Jurkat, Clone E6-1 (cell line): ENCODE measurements at regions not wholly inside any gene's neighbourhood (a gene's known extent, or its start where the extent isn't known, plus 50 kb on each side); places are given as distances from the start of the nearest gene placed in this dataset.
A peak's percentile ranks its signal among the peaks of the same experiment; 100 is the strongest.
"Not testable (repeated sequence)": the region's sequence is repeated elsewhere in the genome, so short reads cannot be mapped to it uniquely, and the experiment has no call there.

Experiments
- DNase-seq: peaks from one replicate; pipeline ENCODE4 v3.0.0-alpha.2; 2011; ENCODE audit warnings: low read depth, low spot score
- H3K4me3 ChIP-seq: 2 replicates; pipeline ENCODE4 v1.5.1; 2011; ENCODE audit warnings: mild to moderate bottlenecking, low read length, control low read depth, moderate library complexity

DNA sequence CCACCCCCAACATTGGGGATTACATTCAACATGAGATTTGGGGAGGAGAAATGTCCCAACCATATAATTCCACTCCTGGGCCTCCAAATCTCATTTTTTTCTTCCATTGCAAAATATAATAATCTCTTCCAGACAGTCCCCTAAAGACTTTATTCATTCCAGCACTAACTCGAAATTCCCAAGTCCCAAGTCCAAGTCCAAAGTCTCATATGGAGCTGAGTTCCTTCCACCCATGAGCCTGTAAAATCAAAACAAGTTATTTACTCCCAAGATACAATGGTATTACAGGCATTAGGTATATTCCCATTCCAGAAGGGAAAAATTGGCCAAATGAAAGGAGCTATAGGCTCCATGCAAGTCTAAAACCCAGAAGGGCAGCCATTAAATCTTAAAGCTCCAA is 56.7 kb downstream of the P2RY1 start:
- no peak overlapping the region for H3K4me3 ChIP-seq
- DNase-seq, result no peak

DNA sequence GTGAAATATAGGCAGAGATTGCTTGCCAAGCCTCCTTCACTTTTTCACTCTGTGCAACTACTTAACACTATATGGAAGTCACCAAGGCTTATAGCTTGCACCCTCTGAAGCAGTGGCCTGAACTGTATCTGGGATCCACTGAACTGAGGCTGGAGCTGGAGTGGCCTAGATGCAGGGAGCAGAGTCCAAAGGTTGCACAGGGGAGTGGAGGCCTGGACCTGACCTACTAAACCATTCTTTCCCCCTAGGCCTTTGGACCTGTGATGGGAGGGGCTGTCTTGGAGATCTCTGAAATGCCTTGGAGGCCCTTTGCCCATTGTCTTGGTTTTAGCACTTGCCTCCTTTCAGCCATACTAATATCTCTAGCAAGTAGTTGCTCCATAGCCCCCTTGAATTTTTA is 57.5 kb downstream of the P2RY1 start:
- H3K4me3 ChIP-seq, result no peak overlapping the region
- no peak for DNase-seq

DNA sequence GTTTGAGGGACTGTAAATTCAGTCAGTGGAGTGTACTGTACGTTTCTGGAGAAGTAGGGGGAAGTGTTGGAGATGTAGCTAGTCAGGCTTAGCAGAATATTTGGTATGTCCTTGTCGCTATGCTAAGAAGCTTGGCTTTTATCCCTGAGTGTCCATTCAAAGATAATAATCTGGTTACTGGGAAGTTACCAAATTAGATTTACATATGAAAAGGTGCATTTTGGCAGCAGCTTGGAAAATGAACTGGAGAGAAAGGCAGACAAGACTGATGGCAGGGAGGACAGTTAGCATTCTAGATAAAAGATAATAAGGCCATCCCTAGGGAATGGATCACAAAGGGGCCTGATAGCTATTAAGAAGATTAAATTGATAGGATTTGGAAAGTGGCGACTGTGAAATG is 58.7 kb downstream of the P2RY1 start:
- no peak for DNase-seq
- no peak overlapping the region for H3K4me3 ChIP-seq

DNA sequence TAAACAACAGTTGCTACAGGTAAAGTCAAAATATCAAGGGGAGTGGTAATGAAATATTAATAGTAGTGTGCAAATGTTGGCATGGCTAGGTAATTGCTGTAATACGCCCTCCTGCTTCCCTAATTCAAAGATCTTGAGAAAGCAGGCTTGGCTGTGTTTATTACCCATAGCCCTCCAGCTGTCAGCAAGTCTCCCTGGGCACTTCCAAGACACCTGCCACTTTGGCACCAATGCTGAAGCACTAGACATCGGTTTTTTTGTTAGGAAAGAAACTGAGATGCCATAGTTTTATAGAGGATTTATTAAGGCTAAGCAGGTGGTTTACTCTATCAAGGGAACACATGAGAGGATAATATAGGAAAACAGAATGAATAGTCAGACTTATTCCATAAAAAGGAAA is 64.4 kb downstream of the P2RY1 start:
- no peak overlapping the region for H3K4me3 ChIP-seq
- no peak for DNase-seq

DNA sequence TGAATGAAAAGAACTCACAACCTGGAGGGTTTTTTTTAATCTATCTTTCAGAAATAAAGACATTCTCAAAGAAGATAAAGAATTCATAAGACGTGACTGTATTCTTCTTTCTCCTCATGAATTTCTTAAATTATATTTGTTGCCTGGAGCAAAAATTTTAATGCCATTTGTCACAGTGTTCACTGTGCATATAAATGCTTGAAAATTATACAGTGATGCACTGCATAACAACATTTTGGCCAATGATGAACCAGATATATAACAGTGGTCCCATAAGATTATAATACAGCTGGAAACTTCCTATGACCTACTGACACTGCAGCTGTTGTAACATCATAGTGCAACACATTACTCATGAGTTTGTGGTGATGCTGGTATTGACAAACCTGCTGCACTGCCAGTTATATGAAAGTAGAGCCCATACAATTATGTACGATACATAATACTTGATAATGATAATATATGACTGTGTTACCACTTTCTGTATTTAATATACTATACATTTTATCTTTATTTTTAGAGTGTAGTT is 67.3 kb downstream of the P2RY1 start:
- no peak for DNase-seq
- no peak overlapping the region for H3K4me3 ChIP-seq

DNA sequence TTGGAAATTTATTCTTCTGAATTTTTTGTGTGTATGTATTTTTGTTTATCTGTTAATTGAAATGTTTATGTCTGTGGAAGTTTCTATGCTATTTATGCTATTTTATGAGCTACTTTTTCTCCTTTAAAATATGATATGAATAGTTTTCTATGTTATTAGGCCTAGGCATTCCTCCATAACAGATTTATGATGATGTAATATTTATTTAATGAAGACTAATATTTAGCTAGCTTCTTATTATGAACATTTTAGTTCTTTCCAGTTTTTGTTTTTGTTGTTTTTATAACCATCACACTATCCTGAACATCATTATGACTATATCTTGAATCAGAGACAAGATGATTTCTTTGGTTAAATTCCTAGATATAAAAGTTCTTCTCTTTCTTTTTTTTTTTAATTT is 70.7 kb downstream of the P2RY1 start:
- DNase-seq, result no peak
- H3K4me3 ChIP-seq, result no peak overlapping the region

DNA sequence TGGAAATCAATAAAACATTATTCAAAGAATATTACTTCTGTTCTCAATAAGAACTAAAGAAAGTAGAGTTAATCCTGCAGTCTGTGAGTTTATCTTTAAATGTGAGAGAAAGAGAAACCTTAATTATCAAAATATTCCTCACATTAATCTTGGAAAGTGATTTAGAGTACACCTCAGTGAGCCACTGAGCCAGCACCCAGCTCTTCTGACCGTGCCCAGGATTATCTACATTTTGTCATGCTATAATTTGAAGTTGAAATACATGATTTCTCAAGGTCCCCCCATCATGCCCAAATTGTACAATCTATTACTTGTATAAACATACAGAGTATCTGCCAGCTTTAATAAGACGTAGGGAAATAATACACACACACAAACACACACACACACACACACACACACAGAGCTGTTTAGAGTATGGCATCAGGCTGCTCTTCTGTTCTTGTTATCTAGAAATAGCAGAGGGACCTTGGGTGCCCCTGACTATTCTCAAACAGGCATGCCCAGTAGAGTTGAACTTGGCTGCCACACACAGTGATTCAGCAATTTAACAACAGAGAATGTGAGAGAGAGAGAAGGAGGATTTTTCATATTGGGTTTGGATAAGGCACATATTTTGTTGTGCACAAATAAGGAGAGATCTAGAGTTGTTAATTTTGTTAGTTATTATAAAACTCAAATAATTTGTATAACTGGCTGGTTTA is 74.4 kb downstream of the P2RY1 start:
- DNase-seq, result no peak
- no peak overlapping the region for H3K4me3 ChIP-seq

DNA sequence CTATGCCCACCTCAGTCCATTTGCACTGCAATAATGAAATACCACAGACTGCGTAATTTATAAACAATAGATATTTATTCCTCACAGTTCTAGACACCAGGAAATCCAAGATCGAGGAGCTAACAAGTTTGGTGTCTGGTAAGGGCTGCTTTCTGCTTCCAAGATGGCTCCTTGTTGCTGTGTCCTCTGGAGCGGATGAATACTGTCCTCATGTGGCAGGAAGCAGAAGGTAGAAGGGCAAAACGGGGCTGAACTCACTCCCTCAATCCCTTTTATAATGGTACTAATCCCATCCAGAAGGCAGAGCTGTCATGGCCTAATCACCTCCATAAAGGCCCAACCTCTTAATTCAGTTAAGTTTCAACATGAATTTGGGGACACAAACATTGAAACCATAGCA is 75.3 kb downstream of the P2RY1 start:
- no peak for DNase-seq

DNA sequence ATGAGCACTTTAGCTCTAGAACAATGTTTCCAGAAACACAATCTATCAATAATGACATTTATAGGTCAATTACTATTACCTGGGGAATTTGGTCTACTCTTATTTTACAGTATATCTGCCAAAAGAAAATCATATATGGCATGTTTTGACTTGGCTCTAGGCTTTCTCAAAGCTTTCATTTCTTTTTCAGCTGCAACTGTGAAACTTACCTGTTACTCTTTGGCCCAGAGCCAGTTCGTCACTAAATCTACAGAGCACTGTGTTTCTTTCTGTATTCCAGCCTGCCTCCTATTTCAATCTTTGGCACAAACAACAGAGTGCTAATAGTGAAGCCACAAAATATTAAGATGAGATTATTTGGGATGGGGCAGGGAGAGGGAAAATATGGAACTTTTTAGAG is 76.0 kb downstream of the P2RY1 start:
- no peak for DNase-seq
- H3K4me3 ChIP-seq, result no peak overlapping the region

More for the DNA sequence above, 75.3 kb downstream of the P2RY1 start:
- H3K4me3 ChIP-seq, result no peak overlapping the region

DNA sequence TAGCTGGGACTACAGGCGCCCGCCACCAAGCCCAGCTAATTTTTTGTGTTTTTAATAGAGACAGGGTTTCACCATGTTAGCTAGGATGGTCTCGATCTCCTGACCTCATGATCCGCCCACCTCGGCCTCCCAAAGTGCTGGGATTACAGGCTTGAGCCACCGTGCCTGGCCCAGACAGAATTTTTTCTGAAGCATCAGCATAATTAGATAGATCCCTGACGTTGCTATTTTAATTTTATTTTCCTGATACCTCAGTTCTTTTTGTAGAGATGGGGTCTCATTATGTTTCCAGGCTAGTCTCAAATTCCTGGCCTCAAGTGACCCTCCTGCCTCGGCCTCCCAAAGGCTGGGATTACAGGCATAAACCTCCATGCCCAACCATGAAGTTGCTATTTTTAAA is 79.8 kb downstream of the P2RY1 start:
- not testable (repeated sequence) for DNase-seq, H3K4me3 ChIP-seq

DNA sequence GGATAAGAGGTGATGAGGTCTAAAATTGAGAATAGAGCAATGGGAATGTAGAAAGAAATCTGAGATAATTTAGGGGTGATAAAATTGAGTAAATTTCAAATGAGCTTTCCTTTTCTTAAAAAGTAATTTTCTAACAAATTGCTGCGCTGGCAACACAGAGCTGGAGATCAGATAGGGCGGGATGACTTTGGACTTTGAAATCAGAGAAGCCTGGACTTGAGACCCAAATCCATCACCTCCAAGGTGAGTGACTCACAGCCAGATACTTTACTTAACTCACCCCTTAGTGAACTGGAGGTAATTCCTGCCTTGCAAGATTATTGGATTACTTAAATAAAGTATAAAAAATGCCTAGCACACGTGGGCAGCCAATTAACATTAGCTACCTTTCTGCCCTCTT is 80.8 kb downstream of the P2RY1 start:
- DNase-seq, result no peak
- no peak overlapping the region for H3K4me3 ChIP-seq

DNA sequence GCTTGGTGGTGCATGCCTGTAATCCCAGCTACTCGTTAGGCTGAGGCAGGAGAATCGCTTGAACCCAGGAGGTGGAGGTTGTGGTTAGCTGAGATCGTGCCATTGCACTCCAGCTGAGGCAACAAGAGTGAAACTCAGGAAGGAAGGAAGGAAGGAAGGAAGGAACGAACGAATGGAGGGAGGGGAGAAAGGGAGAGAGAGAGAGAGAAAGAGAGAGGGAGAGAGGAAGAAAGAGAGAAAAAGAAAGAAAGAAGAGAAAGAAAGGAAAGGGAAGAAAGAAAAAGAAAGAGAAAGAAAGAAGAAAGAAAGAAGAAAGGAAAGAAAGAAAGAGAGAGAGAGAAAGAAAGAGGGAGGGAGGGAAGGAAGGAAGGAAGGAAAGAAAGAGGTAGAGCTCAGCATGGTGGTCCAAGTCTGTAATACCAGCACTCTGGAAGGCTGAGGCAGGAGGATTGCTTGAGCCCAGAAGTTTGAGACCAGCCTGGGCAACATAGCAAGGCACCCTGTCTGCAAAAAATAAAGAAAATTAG is 81.9 kb downstream of the P2RY1 start:
- no peak for DNase-seq

DNA sequence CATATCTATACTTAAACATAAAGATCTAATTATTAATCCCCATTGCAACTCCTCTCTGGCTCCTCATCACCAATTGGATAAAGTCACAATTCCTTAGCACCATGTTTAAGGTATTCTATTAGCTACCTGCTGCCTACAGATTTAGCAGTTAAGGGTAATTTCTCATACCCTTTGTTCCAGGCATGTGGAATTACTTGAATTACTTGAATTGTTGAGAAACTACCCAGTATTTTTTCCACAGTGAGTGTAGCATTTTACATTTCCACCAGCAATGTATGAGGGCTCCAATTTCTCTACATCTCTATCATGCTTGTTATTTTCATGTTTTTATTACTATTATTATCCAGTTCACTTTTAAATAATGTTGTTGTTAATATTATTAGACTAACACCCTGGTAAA is 86.4 kb downstream of the P2RY1 start:
- H3K4me3 ChIP-seq, result no peak overlapping the region
- DNase-seq, result no peak

More for the DNA sequence above, 81.9 kb downstream of the P2RY1 start:
- no peak overlapping the region for H3K4me3 ChIP-seq

DNA sequence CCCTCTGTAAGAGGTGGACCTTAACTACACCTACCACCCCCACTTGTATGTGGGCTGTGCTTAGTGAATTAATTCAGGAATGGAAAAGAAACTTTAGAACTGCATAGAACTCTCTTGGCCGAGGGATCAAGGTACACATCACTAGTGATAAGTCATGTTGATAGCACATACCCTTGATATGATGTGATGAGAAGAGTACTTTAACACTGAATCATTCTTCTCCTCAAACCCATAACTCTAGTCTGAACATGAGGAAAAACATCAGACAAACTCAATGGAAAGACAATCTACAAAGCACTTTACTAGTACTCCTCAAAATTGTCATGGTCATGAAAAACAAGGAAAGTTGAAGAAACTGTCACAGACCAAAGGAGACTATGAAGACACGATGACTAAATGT is 87.6 kb downstream of the P2RY1 start:
- H3K4me3 ChIP-seq, result no peak overlapping the region
- DNase-seq, result no peak

DNA sequence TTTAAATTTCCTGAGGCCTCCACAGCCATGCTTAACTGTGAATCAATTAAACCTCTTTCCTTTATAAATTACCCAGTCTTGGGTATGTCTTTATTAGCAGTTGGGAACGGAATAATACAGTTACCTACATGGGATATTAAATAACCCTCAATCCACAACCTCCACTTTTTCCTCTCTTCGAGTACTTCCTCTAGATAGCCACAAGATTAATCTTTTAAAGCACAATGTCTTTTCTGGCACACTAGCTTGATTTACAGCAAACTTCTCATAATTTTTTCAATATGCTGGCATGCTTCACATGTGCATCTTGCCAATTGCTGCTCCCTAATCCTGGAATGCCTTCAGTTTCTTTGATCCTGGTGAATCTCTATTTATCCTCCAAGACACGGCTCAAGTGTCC is 92.2 kb downstream of the P2RY1 start:
- H3K4me3 ChIP-seq, result no peak overlapping the region
- no peak for DNase-seq

DNA sequence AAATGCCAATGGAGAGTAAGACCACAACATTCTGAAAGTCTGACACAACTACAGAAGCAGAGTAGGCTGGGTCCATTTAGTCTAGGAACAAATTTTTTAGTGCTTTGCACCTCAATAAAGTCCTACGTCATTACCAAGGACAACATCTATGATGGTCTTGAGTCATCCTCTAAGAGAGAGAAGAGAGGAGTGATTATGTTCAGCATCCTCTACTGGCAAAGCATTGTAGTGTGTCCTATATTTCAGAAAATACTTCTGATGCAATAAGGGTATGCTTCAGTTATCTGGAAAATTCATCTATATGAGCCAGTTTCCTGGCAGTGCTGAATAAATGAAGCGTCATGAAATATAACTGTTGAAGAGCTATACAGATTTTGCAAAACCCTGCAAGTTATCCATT is 95.6 kb downstream of the P2RY1 start:
- DNase-seq, result no peak
- H3K4me3 ChIP-seq, result no peak overlapping the region

DNA sequence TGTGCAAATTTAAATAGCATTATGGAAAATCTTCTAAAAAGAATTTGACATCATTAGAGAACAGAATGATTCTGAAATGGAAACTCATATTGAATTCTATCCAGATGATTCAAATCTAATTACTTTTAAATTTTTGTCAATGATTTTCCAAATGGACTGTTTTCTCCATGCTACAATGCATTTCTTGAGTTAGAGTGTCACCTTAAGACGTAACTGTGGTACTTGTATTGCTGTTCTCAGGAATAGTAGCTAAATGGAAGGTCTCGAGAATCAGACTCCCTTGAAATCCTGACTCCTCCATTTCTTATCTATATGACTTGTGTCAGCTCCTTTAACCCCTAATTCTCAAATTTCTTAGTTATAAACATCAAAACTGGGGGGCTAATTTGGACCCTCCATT is 102.3 kb downstream of the P2RY1 start:
- no peak for DNase-seq
- no peak overlapping the region for H3K4me3 ChIP-seq

DNA sequence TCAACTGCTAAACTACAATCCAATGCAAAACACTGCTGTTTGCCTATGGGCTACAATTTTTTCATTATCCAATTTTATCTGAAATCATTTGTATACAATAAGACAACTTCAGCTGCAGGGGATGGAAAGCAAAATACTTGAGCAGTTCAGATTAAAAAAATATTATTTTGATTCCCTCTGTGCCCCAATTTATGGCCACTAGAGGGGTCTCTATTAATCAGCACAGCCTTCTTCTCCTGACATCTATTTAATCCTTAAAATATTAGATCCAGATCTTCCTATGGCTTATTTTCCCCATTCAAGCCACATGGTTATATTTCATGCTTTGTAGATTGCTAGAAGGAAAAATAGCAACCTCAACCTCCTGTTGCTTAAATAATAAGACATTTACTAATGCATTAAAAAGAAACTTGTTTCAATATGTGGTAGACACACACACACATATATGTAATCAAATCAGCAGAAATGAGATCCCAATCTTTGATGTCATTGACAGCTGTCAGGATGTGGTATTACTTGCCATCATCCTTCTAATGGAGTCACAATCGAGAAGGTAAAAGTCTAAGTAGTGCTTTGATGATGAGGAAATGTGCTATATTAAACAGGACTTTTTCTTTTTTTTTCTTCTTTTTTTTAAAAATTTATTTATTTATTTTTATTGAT is 104.2 kb downstream of the P2RY1 start:
- no peak overlapping the region for H3K4me3 ChIP-seq

DNA sequence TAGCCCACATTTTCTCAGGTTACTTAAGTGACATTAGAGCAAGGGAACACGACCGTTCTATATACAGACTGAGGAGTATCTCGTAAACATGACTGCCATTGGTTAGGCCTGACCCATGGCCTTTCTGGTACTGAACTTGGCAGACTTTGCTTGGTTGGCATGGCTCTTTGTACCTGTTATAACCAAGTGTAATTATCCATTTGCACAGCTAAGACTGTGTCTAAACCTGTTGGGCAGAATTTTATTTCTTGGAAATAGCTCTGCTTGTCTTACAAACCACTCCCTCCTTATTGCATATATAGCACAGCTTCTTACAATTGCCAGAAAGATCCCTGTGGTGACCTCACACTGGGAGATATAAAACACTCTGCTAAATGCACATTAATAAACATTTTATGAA is 106.9 kb downstream of the P2RY1 start:
- H3K4me3 ChIP-seq, result no peak overlapping the region
- no peak for DNase-seq

More for the DNA sequence above, 104.2 kb downstream of the P2RY1 start:
- DNase-seq, result peak; percentile 18

DNA sequence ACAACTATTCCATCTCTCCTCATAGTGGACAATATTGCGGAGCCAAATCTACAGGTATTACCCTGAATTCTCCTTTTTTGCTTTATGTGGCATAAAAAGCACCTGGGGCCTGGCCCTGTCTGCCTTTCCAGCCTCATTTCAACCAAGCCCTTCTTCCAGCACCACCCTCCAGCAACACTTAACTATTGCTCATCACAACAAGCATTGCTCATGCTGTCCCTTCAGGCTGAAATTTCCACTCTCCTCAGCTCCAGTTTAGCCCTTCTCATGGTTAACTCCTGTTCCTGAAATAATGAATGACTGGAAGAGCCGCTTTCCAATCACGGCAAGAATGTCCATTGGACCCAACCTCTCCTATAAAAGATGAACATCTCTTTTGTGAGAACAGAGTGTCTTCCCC is 107.4 kb downstream of the P2RY1 start:
- DNase-seq, result no peak
- H3K4me3 ChIP-seq, result no peak overlapping the region

DNA sequence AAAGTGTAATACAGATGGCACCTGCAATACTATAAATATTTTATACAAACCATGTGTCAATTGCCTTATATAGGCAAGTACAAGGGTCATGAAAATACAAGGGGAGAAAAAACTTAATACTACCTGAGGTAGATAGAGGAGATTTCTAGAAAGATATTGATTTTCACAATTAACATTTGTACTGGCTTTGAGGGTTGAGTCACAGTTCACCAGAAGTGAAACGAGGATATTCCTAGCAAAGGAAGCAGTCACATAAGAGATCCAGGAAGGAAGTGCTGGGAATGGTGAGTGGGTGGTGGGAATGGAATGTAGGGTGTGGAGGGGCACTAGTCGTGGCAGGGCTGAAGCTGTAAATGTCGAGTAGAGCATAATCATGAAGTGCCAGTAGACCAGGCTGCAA is 108.7 kb downstream of the P2RY1 start:
- no peak for DNase-seq
- H3K4me3 ChIP-seq, result no peak overlapping the region
